Erythroblast (primary cell): ENCODE measurements at regions not wholly inside any gene's neighbourhood (a gene's known extent, or its start where the extent isn't known, plus 50 kb on each side); places are given as distances from the start of the nearest gene placed in this dataset.

Experiments used
- GATA1 ChIP-seq: IDR thresholded peaks from 2 replicates; pipeline ENCODE4 v1.6.1; 2011; ENCODE audit warnings: low read depth, mild to moderate bottlenecking, control low read depth, low read length, moderate library complexity
- POLR2A ChIP-seq: IDR thresholded peaks from 2 replicates; pipeline ENCODE4 v1.6.1; 2011; ENCODE audit warnings: mild to moderate bottlenecking, low read length

GRCh38 chr2:180776921-180777320, 203.5 kb upstream of the UBE2E3 start:
- TF ChIP-seq POLR2A (no peak), GATA1 (no peak)
